GM12878 (cell line): ENCODE measurements at regions not wholly inside any gene's neighbourhood (a gene's known extent, or its start where the extent isn't known, plus 50 kb on each side); places are given as distances from the start of the nearest gene placed in this dataset.

Source experiments
- ATAC-seq: fragments of 200-7000 bp; cut with Tn5 transposase; 3 replicates; pipeline ENCODE4 v1.9.1; 2020; ENCODE audit warnings: mild to moderate bottlenecking, moderate library complexity
- BruUV-seq: library from RNA; stranded (reverse); fragments of 400-500 nt; replicated peaks from 2 replicates; lab custom pipeline; 2021; lab: Mats Ljungman, UMichigan
- CTCF ChIA-PET: fragments of 300-600 bp; sonication (Branson Sonifier 250); formaldehyde crosslinking; extraction: SDS; loops from one replicate; lab custom pipeline; 2021; ENCODE audit warnings: inconsistent platforms; lab: Yijun Ruan, JAX
- POLR2A ChIA-PET: fragments of 350-600 bp; formaldehyde crosslinking; extraction: SDS; loops from one replicate; lab custom pipeline; 2021; ENCODE audit warnings: inconsistent platforms; lab: Charles Lee
- RAD21 ChIA-PET: fragments of 300-600 bp; sonication (Branson Sonifier 250); formaldehyde crosslinking; loops from one replicate; lab custom pipeline; 2023; ENCODE audit warnings: antibody characterized with exemption; ENCODE audit not compliant: unreplicated experiment; lab: Charles Lee
- SMC1A ChIA-PET: fragments of 300-600 bp; sonication (Branson Sonifier 250); formaldehyde crosslinking; loops from one replicate; lab custom pipeline; 2023; ENCODE audit not compliant: unreplicated experiment, uncharacterized antibody; lab: Charles Lee
- DNase-seq: peaks from one replicate; pipeline ENCODE4 v3.0.0-alpha.2; 2011; ENCODE audit warnings: low read depth, low spot score
- FAIRE-seq: peaks from 3 replicates; lab custom pipeline; 2011; peaks lifted over from hg19 to GRCh38; lab: Jason Lieb, UNC
- H2AFZ ChIP-seq: 2 replicates; pipeline ENCODE4 v1.6.0; 2011; ENCODE audit warnings: low read depth, low read length, control low read depth; ENCODE audit not compliant: control insufficient read depth
- H3K27ac ChIP-seq: 2 replicates; pipeline ENCODE4 v1.5.1; 2011; ENCODE audit warnings: control low read depth; ENCODE audit not compliant: control insufficient read depth, insufficient read depth
- H3K27me3 ChIP-seq, 2 experiments: replicated peaks in 1 of 2; 2 replicates each; pipeline versions ENCODE4 v1.6.0 to v1.6.1; 2011; ENCODE audit warnings: low read length in 1 of 2; ENCODE audit not compliant: control insufficient read depth in 2 of 2, insufficient read depth in 2 of 2
- H3K36me3 ChIP-seq, 2 experiments: 2 replicates each; pipeline ENCODE4 v1.5.1; 2011; ENCODE audit warnings: low read length in 1 of 2; ENCODE audit not compliant: control insufficient read depth in 2 of 2, insufficient read depth in 2 of 2
- H3K4me1 ChIP-seq: 2 replicates; pipeline ENCODE4 v1.6.1; 2011; ENCODE audit warnings: mild to moderate bottlenecking, low read length, moderate library complexity, mixed read lengths; ENCODE audit not compliant: control insufficient read depth, insufficient read depth
- H3K4me2 ChIP-seq: 2 replicates; pipeline ENCODE4 v1.6.0; 2011; ENCODE audit warnings: control low read depth; ENCODE audit not compliant: control insufficient read depth, insufficient read depth
- H3K4me3 ChIP-seq: fragments of 200-600 bp; sonication (generic); 2 replicates; pipeline ENCODE4 v1.5.1; 2016
- H3K79me2 ChIP-seq: 2 replicates; pipeline ENCODE4 v1.6.0; 2011; ENCODE audit warnings: low read length; ENCODE audit not compliant: control insufficient read depth, insufficient read depth
- H3K9ac ChIP-seq: 2 replicates; pipeline ENCODE4 v1.8.0; 2011; ENCODE audit warnings: low read length, control low read depth, mixed read lengths; ENCODE audit not compliant: control insufficient read depth, insufficient read depth
- H3K9me3 ChIP-seq: replicated peaks from 3 replicates; pipeline ENCODE4 v1.5.1; 2011; ENCODE audit warnings: mild to moderate bottlenecking, low read length; ENCODE audit not compliant: control insufficient read depth, insufficient read depth
- H4K20me1 ChIP-seq: 2 replicates; pipeline ENCODE4 v1.6.0; 2011; ENCODE audit not compliant: control insufficient read depth, insufficient read depth
- ESRRA ChIP-seq: IDR thresholded peaks from 2 replicates; pipeline ENCODE4 v1.6.1; 2012; ENCODE audit warnings: mild to moderate bottlenecking, low read length, improper control_type of control experiment
- TCF7 ChIP-seq: IDR thresholded peaks from 2 replicates; pipeline ENCODE4 v1.6.1; 2014; ENCODE audit warnings: antibody characterized with exemption, borderline replicate concordance
- ZBED1 ChIP-seq: IDR thresholded peaks from 2 replicates; pipeline ENCODE4 v1.6.1; 2016; ENCODE audit warnings: borderline replicate concordance
- WGBS: methylation state at CpG from one replicate; pipeline ENCODE4 v1.1.6; 2016; ENCODE audit warnings: low lambda C conversion rate; ENCODE audit not compliant: insufficient replicate concordance, insufficient coverage; ENCODE audit errors: missing lambda C conversion rate; 5-methylcytosine and 5-hydroxymethylcytosine counted together
- in situ Hi-C: fragments of 300-500 bp; cut with MboI; formaldehyde crosslinking; loops from 9 replicates; pipeline ENCODE4 v1.14.3; 2018; ENCODE audit warnings: mixed read lengths
- intact Hi-C: fragments of 100-400 bp; cut with micrococcal nuclease; formaldehyde crosslinking; loops from one replicate; pipeline ENCODE4 v1.14.2; 2022; ENCODE audit not compliant: unreplicated experiment

DNA sequence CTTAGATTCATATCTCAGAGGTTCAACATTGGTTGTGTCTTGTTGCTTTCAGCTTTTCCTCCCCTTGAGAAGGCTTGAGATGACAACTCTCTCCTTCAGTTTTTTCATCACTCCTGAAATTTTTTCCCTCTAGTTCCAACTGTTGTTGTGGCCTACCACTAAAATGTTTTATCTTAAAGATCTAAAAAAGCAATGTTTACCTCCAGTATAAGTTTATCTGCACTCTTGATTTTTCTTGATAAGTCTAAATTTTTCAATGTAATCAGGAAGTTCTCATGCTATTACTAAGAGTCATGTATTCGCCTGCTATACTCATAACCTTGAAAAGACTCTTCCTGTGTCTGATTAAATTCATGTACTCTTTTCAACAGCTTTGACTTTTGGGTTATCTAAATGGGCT lies 366.3 kb upstream of the TFPI start:
- FAIRE-seq, result no peak
- no peaks in the 10 kb centered on the region for H3K36me3 ChIP-seq
- POLR2A ChIA-PET, result interaction anchor here (0.7 kb wide), 1 partner anchor 156 kb away, joined by 3 read pairs; no protein-coding TSS in a partner anchor

DNA sequence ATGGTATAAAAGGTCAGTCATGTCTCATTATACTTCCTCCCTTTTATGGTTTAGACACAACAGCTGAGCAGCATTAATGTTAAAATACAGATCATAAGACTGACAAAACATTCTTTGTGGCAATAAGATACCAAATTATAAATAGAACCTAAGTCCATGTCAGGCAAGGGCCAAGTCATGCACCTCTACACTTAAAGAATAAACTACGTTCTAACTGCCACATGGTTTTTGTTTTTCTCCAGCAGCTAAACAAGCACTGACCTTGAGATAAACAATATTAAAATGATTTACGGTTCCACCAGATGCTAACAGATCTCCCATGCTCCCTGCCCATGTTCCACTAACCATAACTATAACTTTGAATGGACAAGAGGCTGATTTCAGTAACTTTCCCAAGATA lies 368.6 kb upstream of the TFPI start:
- FAIRE-seq (no peak), DNase-seq (no peak), ATAC-seq (no peak)
- Histone ChIP-seq H2AFZ (no peak overlapping the region), H3K4me2 (no peak overlapping the region), H3K36me3 (no peaks in the 10 kb centered on the region), H3K79me2 (no peaks in the 10 kb centered on the region), H3K9me3 (no peaks in the 10 kb centered on the region), H3K9ac (no peak overlapping the region), H3K4me1 (no peaks in the 10 kb centered on the region), H4K20me1 (no peaks in the 10 kb centered on the region), H3K27ac (no peak overlapping the region), H3K4me3 (no peak overlapping the region), H3K27me3 (no peaks in the 10 kb centered on the region)
- ChIA-PET POLR2A (no interaction called here), SMC1A (no interaction called here), RAD21 (no interaction called here), CTCF (interaction anchor here (0.6 kb wide), 1 partner anchor 1429 kb away, joined by 3 read pairs; no protein-coding TSS in a partner anchor)
- TF ChIP-seq ZBED1, result no peak
- in situ Hi-C loops (no loop called here), intact Hi-C loops (no loop called here)
- WGBS, result 0% methylated on average over 2 of the region's 2 CpGs
- BruUV-seq, result no TSS peak

More for the DNA sequence above, 366.3 kb upstream of the TFPI start:
- BruUV-seq, result no TSS peak
- ChIA-PET RAD21 (no interaction called here), CTCF (no interaction called here), SMC1A (no interaction called here)
- Histone ChIP-seq H3K9ac (no peak overlapping the region), H3K9me3 (no peaks in the 10 kb centered on the region), H2AFZ (no peak overlapping the region), H3K27ac (no peak overlapping the region), H3K4me1 (no peaks in the 10 kb centered on the region), H4K20me1 (no peaks in the 10 kb centered on the region), H3K27me3 (no peaks in the 10 kb centered on the region), H3K79me2 (no peaks in the 10 kb centered on the region), H3K4me3 (no peak overlapping the region), H3K4me2 (no peak overlapping the region)
- 20% methylated on average over 1 of the region's 1 CpG for WGBS
- no peak for DNase-seq
- in situ Hi-C loops, result no loop called here
- ATAC-seq, result no peak
- TF ChIP-seq TCF7, result no peak
- TF ChIP-seq ESRRA, result no peak
- intact Hi-C loops, result no loop called here
